Tibial nerve (tissue), 4 donors: ENCODE measurements at regions not wholly inside any gene's neighbourhood (a gene's known extent, or its start where the extent isn't known, plus 50 kb on each side); places are given as distances from the start of the nearest gene placed in this dataset.

Source experiments
- EP300 ChIP-seq, 2 donors: sonication (generic); formaldehyde crosslinking; IDR thresholded peaks; one replicate each; pipeline ENCODE4 v1.6.1; 2017; ENCODE audit warnings: antibody characterized with exemption in 2 of 2, mild to moderate bottlenecking in 1 of 2
- POLR2A ChIP-seq, 2 donors: fragments of 450-650 bp; IDR thresholded peaks; one replicate each; pipeline ENCODE4 v1.6.1; 2017; ENCODE audit warnings: antibody characterized with exemption in 2 of 2, mild to moderate bottlenecking in 2 of 2, moderate library complexity in 2 of 2
- TF ChIP-seq, protein P1 (sequence below), 5 experiments: fragments of 200-600 bp in 3 of 5; fragments of 450-650 bp in 2 of 5; sonication (generic) in 3 of 5; IDR thresholded peaks; one replicate each; pipeline ENCODE4 v1.5.1; 2016 to 2019; ENCODE audit warnings: antibody characterized with exemption in 5 of 5, mild to moderate bottlenecking in 3 of 5, moderate library complexity in 2 of 5

DNA sequence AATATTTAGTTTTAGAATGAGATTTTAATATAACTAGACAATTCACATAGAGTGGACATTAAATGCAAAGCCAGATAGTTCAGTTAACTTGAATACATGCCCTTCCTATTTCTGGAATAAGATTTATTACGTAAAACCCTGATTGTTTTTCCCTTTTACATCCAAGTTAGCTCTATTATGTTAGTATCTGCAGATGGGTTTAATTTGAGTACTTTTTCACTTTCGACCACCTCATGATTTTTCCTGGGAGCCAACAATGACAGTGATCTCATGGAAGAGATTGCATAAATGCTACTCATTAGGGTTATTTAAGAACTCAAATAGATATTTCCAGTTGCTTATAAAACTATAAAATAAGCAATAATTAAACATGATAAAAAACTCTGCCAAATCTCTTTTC, 199.4 kb upstream of the PTGFR start:
- no peak for TF ChIP-seq POLR2A (IDR thresholded peaks at IDR 0.05)
- TF ChIP-seq, protein P1, sequence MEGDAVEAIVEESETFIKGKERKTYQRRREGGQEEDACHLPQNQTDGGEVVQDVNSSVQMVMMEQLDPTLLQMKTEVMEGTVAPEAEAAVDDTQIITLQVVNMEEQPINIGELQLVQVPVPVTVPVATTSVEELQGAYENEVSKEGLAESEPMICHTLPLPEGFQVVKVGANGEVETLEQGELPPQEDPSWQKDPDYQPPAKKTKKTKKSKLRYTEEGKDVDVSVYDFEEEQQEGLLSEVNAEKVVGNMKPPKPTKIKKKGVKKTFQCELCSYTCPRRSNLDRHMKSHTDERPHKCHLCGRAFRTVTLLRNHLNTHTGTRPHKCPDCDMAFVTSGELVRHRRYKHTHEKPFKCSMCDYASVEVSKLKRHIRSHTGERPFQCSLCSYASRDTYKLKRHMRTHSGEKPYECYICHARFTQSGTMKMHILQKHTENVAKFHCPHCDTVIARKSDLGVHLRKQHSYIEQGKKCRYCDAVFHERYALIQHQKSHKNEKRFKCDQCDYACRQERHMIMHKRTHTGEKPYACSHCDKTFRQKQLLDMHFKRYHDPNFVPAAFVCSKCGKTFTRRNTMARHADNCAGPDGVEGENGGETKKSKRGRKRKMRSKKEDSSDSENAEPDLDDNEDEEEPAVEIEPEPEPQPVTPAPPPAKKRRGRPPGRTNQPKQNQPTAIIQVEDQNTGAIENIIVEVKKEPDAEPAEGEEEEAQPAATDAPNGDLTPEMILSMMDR (IDR thresholded peaks at IDR 0.05) = no peak
- peak in 1 of 2 donors; percentile 55 for TF ChIP-seq EP300 (IDR thresholded peaks at IDR 0.05)
